ENCODE measurements at regions not wholly inside any gene's neighbourhood (a gene's known extent, or its start where the extent isn't known, plus 50 kb on each side); places are given as distances from the start of the nearest gene placed in this dataset.

GRCh38 chr2:796141-796985 is 119.2 kb upstream of the TMEM18 start:
- TF ChIP-seq REST (IDR thresholded peaks at IDR 0.05; ENCODE audit: low read depth) (no peak), MAX (IDR thresholded peaks at IDR 0.05) (no peak), TAF1 (IDR thresholded peaks at IDR 0.05; ENCODE audit: low read depth) (no peak), EP300 (IDR thresholded peaks at IDR 0.05; ENCODE audit: borderline replicate concordance) (no peak), CEBPB (IDR thresholded peaks at IDR 0.05) (no peak)
